ENCODE measurements at regions not wholly inside any gene's neighbourhood (a gene's known extent, or its start where the extent isn't known, plus 50 kb on each side); places are given as distances from the start of the nearest gene placed in this dataset.

GRCh38 chr2:152924722-152925121 lies 206.3 kb downstream of the ARL6IP6 start:
- peak overlapping the region; percentile 31 for H3K27ac ChIP-seq
- DNase-seq (peak; percentile 54), ATAC-seq (peak; percentile 87)
- H3K9me3 ChIP-seq, result no peaks in the 10 kb centered on the region
- H3K36me3 ChIP-seq, result no peaks in the 10 kb centered on the region
- H3K4me1 ChIP-seq, result peaks cover 6% of the 10 kb centered on the region
- no peak for TF ChIP-seq CTCF (IDR thresholded peaks at IDR 0.05)
- H3K27me3 ChIP-seq (ENCODE audit: low read depth), result no peaks in the 10 kb centered on the region
- intact Hi-C loops (cut with DNase I), result no loop called here
- no peak overlapping the region for H3K4me3 ChIP-seq

- peak; percentile 44 to 72 for ATAC-seq
- Histone ChIP-seq H3K27ac (no peak overlapping the region), H3K36me3 (no peaks in the 10 kb centered on the region), H3K9me3 (no peaks in the 10 kb centered on the region), H3K4me1 (peaks cover 6% of the 10 kb centered on the region), H3K27me3 (ENCODE audit: low read depth) (no peaks in the 10 kb centered on the region), H3K4me3 (no peak overlapping the region)
- no peak for TF ChIP-seq CTCF (IDR thresholded peaks at IDR 0.05)
- no peak for DNase-seq
- intact Hi-C loops (cut with DNase I), result no loop called here
Measured at GRCh38 chr2:152924219-152924618, 205.8 kb downstream of the ARL6IP6 start.

GRCh38 chr2:152920846-152921245 lies 202.4 kb downstream of the ARL6IP6 start:
- TF ChIP-seq CTCF (IDR thresholded peaks at IDR 0.05), result no peak
- intact Hi-C loops (cut with DNase I), result no loop called here
- no peak for ATAC-seq
- Histone ChIP-seq H3K27ac (no peak overlapping the region), H3K36me3 (no peaks in the 10 kb centered on the region), H3K9me3 (no peaks in the 10 kb centered on the region), H3K27me3 (ENCODE audit: low read depth) (no peaks in the 10 kb centered on the region), H3K4me3 (no peak overlapping the region), H3K4me1 (peaks cover 4% of the 10 kb centered on the region)
- DNase-seq, result no peak

- no peaks in the 10 kb centered on the region for H3K9me3 ChIP-seq
- intact Hi-C loops (cut with DNase I), result no loop called here
- no peaks in the 10 kb centered on the region for H3K36me3 ChIP-seq
- no peak for TF ChIP-seq CTCF (IDR thresholded peaks at IDR 0.05)
- no peaks in the 10 kb centered on the region for H3K27me3 ChIP-seq (ENCODE audit: low read depth)
- ATAC-seq (no peak), DNase-seq (no peak)
- no peaks in the 10 kb centered on the region for H3K4me1 ChIP-seq
- no peak overlapping the region for H3K4me3 ChIP-seq
- H3K27ac ChIP-seq, result no peak overlapping the region
Measured at GRCh38 chr2:152910970-152911369, 192.6 kb downstream of the ARL6IP6 start.

GRCh38 chr2:152907046-152907445 lies 188.6 kb downstream of the ARL6IP6 start:
- intact Hi-C loops (cut with DNase I), result no loop called here
- no peak for TF ChIP-seq CTCF (IDR thresholded peaks at IDR 0.05)
- H3K27me3 ChIP-seq (ENCODE audit: low read depth), result no peaks in the 10 kb centered on the region

GRCh38 chr2:152894051-152894450 lies 175.6 kb downstream of the ARL6IP6 start:
- TF ChIP-seq CTCF (IDR thresholded peaks at IDR 0.05), result no peak
- no peak overlapping the region for H3K27ac ChIP-seq
- no peaks in the 10 kb centered on the region for H3K27me3 ChIP-seq (ENCODE audit: low read depth)
- intact Hi-C loops (cut with DNase I), result no loop called here
- DNase-seq, result no peak
- H3K4me1 ChIP-seq, result no peaks in the 10 kb centered on the region
- no peaks in the 10 kb centered on the region for H3K9me3 ChIP-seq
- ATAC-seq, result no peak
- no peaks in the 10 kb centered on the region for H3K36me3 ChIP-seq
- H3K4me3 ChIP-seq, result no peak overlapping the region

More at GRCh38 chr2:152907046-152907445, 188.6 kb downstream of the ARL6IP6 start:
- Histone ChIP-seq H3K27ac (no peak overlapping the region), H3K4me1 (no peaks in the 10 kb centered on the region), H3K9me3 (no peaks in the 10 kb centered on the region), H3K4me3 (no peak overlapping the region), H3K36me3 (no peaks in the 10 kb centered on the region)
- ATAC-seq (no peak), DNase-seq (no peak)
